SIG-M5 treated with dmso at 0.1 percent for 504 hours (cell line): ENCODE measurements at regions not wholly inside any gene's neighbourhood (a gene's known extent, or its start where the extent isn't known, plus 50 kb on each side); places are given as distances from the start of the nearest gene placed in this dataset.

Experiments
- DNase-seq: peaks from one replicate; lab custom pipeline; 2025; ENCODE audit not compliant: unreplicated experiment; lab: John Stamatoyannopoulos, UW

DNA sequence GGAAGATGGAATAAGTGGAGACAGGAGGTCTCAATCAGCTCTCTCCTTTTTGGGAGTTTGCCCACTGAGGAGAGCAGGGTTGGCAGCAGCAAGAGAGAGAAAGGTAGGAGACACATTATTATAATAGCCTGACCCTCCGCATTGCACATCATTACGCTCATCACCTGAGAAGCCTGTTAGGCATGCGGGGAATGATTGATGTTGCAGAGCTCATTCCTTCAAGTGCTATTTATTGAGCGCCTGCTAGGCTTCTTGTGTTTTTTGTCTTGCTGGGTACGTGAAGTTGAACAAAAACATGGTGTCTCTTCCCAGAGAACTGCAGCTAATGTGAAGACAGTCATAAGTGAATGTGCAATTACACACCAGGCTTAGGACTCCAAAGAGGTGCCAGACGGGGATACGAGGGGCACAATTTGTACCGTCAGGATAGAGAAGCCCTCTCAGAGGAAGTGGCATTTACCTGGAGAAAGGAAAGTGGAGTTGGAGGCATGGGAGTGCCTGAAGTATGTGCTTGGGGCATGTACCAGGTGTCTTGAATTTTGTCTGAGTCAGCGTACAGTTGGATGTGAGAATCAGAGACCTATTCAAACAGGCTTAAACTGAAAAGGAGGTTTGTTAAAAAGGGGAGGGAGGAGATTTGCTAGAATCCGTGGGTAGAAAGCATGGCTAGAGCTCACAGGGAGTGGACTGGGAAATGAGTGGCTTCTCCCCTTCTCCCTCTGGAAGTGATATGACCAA lies 90.2 kb upstream of the SOD3 start:
- no peak for DNase-seq

DNA sequence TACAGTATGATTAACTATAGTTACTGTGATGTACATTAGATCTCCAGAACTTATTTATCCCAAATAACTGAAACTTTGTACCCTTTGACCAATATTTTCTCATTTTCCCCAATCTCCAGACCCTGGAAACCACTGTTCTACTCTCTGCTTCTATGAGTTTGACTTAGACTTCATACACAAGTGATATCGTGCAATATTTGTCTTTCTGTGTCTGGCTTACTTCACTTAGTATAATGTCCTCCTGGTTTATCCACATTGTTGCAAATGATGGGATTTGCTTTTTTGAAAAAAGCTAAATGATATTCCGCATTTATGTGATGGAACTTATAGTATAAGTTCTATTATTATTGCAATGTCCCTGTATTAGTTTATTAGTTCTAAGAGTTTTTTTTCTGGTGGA lies 81.8 kb upstream of the SOD3 start:
- no peak for DNase-seq

DNA sequence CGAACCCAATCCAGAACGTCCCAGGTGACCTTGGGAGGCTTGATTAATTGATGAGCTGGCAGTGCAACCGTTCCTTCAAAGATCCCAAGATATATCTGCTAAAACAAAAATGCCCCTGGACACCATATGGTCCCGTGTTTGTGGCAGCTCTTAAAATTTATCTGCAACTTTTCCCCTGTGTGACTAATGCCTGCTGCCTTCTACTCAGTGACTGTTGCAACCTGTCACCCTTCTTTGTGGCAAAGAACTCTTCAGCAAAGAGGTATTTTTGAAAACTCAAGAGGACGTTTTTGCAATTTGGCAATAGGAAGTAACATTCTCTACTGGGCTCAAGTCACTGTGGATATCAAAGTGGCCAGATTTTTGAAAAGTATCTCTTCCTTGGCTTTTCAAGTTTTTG lies 75.8 kb upstream of the SOD3 start:
- DNase-seq: no peak

DNA sequence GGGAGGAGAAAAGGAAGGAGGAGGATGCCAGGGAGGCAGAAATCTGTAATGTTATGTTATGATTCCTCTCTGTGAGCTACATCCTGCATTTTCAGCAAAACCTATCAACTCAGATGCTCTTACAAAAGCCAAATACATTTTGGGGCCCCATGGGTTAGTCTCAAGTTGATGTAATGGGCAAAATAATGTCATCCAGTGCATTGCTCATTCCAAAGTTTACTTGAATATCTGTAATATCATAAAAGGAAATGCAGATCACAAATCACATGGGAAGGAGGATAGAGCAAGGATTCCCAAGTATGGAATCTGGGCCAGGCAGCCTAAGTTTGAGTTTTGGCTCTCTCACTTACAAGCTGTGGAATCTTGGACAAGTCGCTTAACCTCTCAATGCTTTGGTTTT lies 74.9 kb upstream of the SOD3 start:
- DNase-seq: no peak

DNA sequence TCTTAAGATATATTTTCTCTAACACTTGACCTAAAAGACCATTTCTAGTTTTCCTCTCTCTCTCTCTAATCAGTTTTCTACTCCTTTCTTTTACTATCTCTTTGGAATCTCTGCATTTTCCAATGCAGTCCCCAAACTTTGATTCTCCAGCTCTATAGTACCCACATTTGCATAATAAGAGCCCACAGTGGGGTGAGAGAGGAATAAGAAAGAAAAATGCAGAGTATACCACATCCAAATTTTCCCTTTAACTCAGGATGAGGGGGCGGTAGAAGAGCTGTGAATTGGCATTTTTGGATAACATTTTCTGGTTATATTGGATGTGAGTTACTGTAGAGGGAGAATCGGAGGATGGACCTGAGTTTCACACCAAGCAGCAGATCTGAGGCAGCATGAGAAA lies 74.4 kb upstream of the SOD3 start:
- no peak for DNase-seq

DNA sequence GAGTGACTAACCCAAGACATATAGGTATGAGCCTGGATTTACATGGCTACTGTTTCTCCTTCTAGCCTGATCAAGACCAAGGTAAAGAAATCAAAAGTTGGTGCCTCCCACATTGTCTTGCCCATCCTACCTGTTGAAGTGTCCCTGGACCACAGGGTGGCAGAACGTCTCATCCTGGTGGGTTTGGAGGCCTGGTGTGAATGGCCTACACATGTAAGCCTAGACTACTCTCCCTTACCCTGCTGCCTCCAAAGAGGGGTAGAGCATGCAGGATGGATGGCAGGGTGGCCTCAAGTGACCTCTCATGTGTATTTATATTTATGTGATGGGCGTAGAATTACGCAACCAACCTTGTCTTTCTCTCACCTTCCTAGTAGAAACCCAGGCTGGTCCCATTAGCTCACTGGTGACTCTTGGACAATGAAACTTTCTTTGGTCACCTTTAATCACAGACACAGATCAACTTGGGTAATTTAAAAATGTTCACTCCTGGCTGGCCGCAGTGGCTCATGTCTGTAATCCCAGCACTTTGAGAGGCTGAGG lies 73.3 kb upstream of the SOD3 start:
- no peak for DNase-seq

DNA sequence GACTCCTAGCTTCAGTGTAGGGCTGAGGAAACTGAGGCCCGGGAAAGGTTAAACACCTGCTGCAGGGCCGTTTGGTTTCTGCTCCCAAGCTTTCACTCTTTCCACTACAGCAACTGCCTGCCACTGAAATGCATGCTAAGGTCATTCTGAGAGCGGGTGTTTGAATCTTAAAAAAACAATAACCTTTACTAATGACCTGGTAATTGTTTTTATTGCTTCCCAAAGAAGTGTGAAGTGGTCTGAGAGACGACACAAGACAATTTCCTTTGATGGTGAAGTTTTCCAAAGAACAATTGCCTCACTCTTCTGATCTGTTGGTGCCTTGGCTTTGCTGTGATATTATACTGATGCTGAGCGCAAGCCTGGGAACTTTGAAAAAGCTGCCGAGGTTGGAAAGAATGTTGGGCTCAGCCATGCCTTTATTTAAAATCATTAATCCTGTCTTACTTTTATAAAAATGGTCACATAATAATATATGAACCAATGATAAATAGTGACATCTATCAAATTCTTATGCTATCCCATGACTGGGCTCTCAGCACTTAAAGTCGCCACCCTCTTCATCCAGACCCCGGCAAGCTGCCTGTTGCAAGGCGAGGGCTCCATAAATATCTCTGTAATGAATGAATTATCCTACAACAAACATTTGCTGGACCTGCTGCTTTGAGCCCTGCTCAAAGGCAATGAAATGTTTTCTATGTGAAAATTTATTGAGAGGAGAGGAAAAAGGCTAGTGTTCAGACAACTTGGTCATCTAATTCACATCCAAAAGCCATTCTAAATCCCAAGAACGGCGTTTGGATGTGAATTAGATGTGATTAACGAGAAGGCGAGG lies 67.8 kb upstream of the SOD3 start:
- no peak for DNase-seq

DNA sequence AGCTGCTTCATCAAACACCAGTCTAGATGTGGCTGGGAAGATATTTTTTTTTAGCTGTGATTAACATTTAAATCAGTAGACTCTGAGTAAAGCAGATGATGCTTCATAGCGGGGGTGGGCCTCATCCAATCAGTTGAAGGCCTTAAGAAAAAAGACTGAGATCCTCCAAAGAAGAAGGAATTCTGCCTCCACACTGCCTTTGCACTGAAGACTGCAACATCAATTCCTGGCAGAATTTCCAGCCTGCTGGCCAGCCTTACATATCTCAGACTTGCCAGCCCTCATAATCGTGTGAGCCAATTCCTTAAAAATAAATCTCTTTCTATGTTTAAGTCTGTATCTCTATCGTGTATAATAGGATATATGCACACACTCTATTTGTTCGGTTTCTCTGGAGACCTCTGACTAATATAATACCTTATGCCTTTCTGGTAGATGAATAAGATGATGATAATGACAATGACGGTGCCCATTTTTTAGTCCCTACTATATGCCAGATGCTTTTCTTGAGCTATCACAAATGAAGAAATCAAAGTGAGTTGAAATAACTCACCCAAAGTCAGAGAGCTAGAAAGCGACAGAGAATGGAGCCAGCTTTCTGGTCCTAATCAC lies 66.1 kb upstream of the SOD3 start:
- DNase-seq: no peak

DNA sequence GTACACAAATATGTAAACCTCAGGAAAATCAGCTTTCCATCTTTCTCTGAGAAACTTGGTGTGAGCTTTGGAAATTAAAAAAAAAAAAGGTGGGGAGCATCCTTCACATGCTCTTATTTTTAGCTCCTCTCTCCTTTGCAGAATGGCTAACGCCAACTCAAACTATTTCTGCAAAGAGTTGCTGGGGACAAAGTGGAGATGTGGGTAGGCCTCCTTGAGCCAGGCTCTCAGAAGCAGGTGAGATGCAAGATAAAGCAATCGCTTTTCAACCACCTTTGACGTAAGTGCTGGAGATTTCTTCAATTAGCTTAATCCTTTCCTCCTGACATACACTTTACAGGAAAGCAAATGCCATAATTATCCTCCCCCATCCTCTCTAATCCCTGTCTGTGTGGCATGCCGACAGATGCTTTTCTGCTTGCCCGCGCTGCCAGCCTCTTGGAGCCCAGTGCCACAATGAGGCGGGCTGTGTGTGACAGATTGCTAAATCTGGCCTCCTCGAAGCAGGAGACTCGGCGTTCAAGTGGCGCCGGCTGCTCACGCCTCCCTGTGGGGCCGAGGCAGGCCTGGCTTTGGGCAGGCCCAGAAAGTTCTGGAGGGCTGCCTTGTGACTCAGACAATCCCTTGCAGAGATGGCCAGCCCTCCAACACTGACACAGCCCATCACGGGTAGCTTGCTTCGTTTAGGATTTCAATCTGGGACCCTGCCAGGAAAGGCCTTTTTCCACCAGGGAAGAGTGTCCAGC lies 64.9 kb upstream of the SOD3 start:
- no peak for DNase-seq

DNA sequence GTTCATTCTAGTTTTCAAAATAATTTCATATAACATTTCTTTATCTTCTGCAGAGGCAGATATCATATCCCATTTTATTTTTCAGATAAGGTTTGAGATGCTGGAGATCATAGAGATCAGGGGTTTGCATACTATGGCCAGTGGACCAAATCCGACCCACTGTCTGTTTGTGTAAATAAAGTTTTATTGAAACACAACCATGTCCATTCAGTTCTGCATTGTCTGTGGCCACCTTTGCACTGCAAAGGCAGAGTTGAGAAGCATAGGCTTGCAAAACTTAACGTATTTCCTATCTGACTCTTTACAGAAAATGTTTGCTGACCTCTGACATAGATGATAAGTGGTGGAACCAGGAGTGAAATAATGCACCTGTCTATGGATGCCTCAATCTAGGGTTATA lies 63.9 kb upstream of the SOD3 start:
- no peak for DNase-seq

DNA sequence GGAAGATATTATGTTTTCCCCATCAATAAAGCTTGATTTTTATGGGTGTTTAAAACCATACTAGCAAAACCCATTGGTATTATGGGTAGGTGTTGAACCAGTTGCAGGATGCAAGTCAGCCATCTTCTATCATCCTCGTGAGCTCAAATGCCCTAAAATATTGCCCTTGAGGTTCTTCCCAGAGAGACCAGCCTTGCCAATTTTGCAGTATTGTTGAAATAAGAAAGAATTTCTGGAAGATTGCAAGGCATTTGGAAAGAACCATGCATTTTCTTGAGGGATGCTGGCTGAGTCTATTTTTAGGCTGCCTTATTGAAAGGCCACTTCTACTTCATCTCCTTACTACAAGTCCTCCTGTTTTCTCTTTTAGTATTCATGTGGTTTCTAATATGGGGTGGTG lies 60.9 kb upstream of the SOD3 start:
- no peak for DNase-seq

DNA sequence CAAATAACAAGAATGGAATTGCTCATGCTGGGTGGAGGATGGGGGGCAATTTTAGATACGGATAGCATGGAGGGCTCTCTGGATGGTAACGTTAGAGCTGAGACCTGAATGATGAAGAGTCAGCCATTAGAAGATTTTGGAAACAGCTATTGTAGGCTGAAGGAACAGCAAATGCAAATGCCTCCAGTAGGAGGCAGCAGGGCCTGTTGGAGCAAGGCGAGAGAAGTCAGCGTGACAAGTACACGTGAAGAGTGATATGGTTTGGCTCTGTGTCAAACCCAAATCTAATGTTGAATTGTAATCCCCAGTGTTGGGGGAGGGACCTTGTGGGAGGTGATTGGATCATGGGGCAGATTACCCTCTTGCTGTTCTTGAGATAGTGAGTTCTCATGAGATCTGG lies 59.3 kb upstream of the SOD3 start:
- DNase-seq: no peak

DNA sequence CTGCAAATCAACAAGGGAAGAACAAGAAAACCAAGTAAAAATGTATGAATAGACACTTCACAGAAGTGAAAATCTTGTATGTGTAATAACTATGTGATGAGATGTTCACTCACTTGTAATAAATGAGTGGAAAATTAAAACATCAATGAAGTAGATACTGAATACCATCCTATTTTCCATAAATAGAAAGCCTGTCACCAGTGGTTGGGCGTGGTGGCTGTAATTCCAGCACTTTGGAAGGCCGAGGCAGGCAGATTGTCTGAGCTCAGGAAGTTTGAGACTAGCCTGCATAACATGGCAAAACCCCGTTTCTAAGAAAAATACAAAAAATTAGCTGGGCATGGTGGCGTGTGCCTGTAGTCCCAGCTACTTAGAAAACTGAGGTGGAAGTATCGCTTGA lies 53.5 kb upstream of the SOD3 start:
- no peak for DNase-seq

DNA sequence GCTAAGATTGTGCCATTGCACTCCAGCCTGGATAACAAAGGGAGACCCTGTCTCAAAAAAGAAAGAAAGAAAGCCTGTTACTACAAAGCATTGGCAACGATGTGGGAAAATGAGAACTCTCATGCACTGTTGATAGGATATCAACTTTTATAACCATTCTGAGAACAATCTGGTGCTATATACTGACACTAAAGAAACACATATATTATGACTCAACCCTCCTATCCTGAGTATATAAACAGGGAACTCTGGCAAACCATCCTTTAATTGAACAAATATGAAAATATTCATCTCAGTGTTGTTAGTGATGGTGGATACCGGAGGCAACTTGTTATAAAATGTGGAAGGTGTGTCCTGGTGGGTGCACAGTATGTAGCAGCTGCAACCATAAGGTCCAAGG lies 53.0 kb upstream of the SOD3 start:
- DNase-seq: no peak

DNA sequence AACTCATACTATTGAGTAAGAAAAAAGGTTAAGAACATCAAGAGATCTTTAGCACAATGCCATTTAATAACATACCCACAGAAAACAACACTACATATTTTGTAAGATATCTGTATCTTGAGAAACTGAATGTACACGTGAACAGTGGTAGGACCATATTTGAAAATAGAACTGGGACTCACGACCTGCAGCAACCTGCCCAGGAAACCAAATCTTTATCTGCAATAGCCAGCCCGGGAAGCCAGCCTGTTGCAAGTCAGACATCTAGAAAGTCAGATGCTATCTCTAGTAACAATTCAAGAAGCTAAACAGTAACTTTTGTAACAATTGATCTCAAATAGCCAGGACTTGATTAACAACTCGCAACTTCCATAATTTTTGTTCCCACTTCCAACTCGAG lies 52.6 kb upstream of the SOD3 start:
- DNase-seq: no peak

DNA sequence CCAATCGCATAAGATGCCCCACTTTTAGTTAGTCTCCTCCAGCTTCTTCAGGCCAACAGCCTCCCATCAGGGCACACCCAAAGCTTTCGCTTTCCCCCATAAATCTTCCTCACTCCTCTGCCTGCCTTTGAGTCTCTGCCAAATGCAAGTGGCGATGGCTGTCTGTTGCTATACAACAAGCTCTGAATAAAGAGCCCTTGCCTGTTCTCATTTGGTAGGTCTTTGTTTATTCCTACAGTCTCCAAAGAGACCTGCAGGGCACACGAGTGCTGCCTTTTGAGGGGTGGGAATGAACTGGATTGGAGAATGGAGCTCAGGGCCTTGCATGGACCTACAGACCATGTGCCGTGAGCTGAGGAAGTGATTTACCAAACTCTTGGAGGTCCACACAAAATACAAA lies 52.2 kb upstream of the SOD3 start:
- no peak for DNase-seq

DNA sequence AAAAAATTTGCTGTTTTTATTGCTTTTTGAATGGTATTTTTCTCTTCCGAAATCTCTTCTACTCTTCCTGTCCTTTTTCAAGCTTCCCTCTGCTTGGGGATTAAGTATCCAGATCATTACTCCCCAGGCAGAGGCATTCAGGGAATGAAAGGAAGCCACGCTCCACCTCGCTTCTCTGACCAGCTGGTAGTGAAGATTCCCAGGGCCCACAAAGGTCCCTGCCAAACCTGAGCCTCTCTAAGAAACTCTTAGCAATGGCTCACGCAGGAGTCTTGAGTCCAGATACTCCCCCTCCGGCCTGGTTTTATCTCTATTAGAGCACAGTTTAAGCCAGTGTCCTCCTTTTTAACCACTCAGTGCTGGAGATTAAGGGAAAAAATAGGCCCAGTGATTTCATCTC lies 51.4 kb upstream of the SOD3 start:
- DNase-seq: no peak

DNA sequence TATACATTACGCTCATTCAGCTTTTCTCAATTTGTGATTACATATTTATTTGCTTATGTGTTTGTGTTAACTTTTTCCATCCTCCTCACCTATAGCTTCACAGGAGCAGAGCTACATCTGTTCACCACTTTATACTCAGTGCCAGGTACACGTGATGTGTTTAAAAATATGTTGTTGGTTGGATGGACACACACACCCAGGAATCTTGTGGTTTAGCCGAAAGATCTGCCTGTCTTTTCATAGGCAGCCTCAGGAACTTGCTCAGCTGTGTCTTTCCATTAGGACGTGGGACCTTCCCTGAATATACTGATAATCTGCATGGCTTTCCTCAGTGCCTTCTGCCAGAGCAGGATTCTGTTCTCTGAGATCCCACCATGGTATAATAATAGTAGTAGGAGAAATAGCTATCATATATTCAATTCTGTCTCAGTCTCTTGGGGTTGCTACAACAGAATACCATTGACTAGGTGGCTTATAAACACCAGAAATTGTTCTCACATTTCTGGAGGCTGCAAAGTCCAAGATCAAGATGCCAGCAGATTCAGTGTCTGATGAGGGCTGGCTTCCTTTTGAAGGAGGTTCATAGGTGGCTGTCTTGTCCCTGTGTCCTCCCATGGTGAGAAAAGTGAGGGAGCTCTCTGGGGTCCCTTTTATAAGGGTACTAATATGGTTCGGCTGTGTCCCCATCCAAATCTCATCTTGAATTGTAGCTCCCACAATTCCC lies 50.0 kb upstream of the SOD3 start:
- DNase-seq: no peak
